GM13976 (cell line): ENCODE measurements at regions not wholly inside any gene's neighbourhood (a gene's known extent, or its start where the extent isn't known, plus 50 kb on each side); places are given as distances from the start of the nearest gene placed in this dataset.

ENCODE experiments used
- DNase-seq: peaks from one replicate; pipeline ENCODE4 v3.0.0; 2012; ENCODE audit warnings: low spot score
- CTCF ChIP-seq: IDR thresholded peaks from 2 replicates; pipeline ENCODE4 v1.5.1; 2012; ENCODE audit warnings: borderline replicate concordance, mild to moderate bottlenecking; ENCODE audit not compliant: insufficient read depth; ENCODE audit errors: extremely low read depth, missing control alignments, control extremely low read depth
- in situ Hi-C: fragments of 300-500 bp; cut with MboI; formaldehyde crosslinking; loops from one replicate; pipeline ENCODE4 v1.12.0; 2022; ENCODE audit warnings: low sequenced_read_pairs, mixed read lengths, inconsistent platforms; ENCODE audit not compliant: unreplicated experiment

- DNase-seq: no peak
- TF ChIP-seq CTCF: no peak
- in situ Hi-C loops: no loop called here
These were observed 219.6 kb downstream of the MTHFS start for GRCh38 chr15:79677241-79677640.

- DNase-seq: no peak
- no peak for TF ChIP-seq CTCF
- in situ Hi-C loops: no loop called here
These were observed 218.6 kb downstream of the MTHFS start for GRCh38 chr15:79678032-79678701.

GRCh38 chr15:79680720-79681119 lies 216.1 kb downstream of the MTHFS start:
- DNase-seq: peak; percentile 42
- in situ Hi-C loops: no loop called here
- TF ChIP-seq CTCF: no peak

DNA sequence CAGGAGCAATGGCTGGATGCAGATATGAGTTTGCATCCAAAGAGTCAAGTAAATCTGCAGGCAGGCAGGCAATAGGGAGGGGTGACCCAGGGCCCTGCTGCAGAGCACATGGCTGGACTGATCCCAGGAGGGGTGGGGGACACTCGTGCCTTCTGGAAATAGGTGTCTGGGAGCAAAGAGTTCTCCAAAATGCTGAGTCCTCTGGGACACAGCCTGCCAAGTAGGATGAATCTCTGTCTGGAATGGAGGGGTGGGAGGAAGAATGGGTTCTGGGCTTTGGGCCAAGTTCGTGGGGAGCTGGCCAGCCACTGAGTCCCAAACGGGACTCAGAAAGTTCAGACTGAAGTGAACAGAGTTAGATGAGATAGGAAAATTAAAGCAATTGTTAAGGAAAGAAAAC lies 214.5 kb downstream of the MTHFS start:
- TF ChIP-seq CTCF: no peak
- DNase-seq: no peak
- in situ Hi-C loops: no loop called here

- no peak for TF ChIP-seq CTCF
- in situ Hi-C loops: no loop called here
- no peak for DNase-seq
These were observed 213.9 kb downstream of the MTHFS start for GRCh38 chr15:79682851-79683288.

- no peak for DNase-seq
- in situ Hi-C loops: no loop called here
- TF ChIP-seq CTCF: no peak
These were observed 207.8 kb downstream of the MTHFS start for GRCh38 chr15:79689030-79689429.
